Fibroblast of villous mesenchyme (primary cell): ENCODE measurements at regions not wholly inside any gene's neighbourhood (a gene's known extent, or its start where the extent isn't known, plus 50 kb on each side); places are given as distances from the start of the nearest gene placed in this dataset.

Experiments used
- DNase-seq: peaks from one replicate; pipeline ENCODE4 v3.0.0-alpha.2; 2010; ENCODE audit warnings: low read depth
- H3K4me3 ChIP-seq: 2 replicates; pipeline ENCODE4 v1.5.1; 2011; ENCODE audit warnings: low read depth, mild to moderate bottlenecking, low read length
- TF ChIP-seq, protein P1 (sequence below): IDR thresholded peaks from 2 replicates; pipeline ENCODE4 v1.5.1; 2012; ENCODE audit warnings: low read depth, mild to moderate bottlenecking, low read length; ENCODE audit not compliant: insufficient read depth

DNA sequence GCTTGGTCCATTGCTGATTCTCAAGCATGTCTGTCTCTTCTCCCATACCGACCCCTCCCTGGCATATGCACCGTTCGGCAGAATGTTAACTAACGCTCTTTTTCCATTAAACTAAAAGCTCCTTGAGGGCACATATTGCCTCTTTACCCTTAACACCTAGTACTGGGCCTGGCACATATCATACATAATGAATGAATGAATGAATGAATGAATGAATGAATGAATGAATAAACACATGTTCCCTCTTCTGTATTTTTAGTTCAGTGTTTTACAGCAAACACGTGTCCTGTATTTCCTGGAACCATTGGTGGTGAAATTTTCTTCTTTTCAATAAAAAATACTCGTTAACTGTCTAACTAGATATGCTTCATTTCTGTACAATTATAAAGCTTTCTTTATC is 174.4 kb upstream of the DTNBP1 start:
- H3K4me3 ChIP-seq = no peak overlapping the region
- DNase-seq = no peak
- TF ChIP-seq, protein P1, sequence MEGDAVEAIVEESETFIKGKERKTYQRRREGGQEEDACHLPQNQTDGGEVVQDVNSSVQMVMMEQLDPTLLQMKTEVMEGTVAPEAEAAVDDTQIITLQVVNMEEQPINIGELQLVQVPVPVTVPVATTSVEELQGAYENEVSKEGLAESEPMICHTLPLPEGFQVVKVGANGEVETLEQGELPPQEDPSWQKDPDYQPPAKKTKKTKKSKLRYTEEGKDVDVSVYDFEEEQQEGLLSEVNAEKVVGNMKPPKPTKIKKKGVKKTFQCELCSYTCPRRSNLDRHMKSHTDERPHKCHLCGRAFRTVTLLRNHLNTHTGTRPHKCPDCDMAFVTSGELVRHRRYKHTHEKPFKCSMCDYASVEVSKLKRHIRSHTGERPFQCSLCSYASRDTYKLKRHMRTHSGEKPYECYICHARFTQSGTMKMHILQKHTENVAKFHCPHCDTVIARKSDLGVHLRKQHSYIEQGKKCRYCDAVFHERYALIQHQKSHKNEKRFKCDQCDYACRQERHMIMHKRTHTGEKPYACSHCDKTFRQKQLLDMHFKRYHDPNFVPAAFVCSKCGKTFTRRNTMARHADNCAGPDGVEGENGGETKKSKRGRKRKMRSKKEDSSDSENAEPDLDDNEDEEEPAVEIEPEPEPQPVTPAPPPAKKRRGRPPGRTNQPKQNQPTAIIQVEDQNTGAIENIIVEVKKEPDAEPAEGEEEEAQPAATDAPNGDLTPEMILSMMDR = no peak

DNA sequence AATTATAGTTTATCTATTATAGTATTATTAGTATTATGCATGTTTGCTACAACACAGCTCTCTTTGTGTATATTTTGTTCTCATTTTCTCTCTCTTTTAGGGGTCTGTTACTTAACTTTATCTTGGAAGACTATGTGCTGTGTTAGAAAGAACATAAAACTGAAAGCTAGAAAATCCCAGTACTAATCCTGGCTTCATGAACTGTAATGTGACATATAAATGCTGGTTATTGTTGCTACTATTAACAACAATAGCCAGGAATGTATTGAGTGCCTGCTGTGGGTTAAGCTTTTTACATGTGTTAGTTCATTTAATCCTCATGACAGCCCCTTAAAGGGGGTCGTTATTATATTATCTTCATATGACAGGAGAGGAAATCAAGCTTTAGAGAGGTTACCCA is 170.0 kb upstream of the DTNBP1 start:
- H3K4me3 ChIP-seq = no peak overlapping the region
- TF ChIP-seq, protein P1 = no peak
- DNase-seq = no peak

DNA sequence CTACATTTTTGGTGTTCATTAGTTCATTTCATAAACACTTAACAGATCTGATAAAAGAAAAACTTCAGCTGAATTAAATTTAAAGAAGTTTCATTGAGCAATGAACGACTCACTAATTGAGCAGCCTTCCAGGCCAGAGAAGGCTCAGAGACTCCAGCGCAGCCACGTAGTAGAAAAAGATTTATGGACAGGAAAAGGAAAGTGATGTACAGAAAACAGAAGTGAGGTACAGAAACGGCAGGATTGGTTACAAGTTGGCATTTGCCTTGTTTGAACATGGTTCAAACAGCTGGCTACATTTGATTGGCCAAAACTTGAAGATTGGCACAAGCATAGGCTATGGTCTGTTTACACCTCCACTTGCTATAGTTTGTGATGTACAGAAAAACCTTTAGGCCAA is 166.3 kb upstream of the DTNBP1 start:
- TF ChIP-seq, protein P1 = no peak
- no peak for DNase-seq
- no peak overlapping the region for H3K4me3 ChIP-seq

GRCh38 chr6:15827496-15828255 is 164.8 kb upstream of the DTNBP1 start:
- DNase-seq = no peak
- TF ChIP-seq, protein P1 = no peak
- no peak overlapping the region for H3K4me3 ChIP-seq

DNA sequence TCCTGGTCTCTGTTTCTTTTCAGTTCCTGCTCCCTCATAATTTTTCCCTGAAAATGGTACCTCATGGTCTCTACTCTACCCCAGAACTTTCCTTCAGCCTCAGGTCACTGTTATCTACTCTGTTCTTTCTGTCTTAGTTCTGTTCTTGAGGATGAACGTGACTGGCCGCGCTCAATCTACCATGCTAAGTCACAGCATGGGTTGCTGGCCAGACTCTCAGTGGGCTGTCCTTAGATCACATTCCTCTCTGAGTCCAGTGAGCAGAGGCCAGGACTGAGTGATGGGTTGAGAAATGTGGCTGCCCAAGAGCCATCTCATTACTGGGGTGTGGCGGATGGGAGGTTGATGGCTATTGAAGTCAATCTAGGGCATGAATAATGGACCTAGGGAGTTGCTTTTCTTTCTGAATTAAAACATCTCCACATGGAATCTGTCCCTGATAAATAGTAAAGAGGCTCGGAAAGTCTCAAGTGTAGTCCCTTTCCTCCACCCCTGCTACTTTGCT is 164.0 kb upstream of the DTNBP1 start:
- TF ChIP-seq, protein P1 = no peak
- DNase-seq = no peak
- H3K4me3 ChIP-seq = no peak overlapping the region

DNA sequence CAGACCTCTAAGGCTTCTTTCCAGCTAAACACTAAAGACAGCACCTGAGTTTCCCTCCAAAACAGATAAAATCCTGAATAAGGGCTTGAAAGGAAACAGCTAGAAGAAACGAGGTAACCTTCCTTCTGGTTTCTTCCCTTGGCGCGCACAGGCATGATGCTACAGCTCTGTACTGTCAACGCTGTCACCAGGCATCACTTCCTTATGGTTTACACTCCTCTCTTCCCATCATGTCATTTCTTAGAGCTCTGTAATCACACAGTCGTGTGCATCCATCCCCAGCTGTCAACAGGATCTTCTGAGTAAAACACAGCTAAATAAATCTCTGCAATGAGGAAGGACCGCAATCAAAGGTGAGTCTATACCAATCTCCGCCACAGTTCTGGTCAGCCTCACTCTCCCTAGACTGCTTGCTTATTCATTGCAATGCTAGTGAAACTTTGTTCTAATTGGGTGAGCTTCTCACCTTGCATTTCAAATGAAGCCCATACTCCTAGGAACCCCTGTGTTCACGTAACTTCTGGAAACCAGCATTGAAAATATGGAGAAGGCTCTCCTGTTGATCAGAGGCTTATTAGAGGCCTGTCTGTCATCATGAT is 162.6 kb upstream of the DTNBP1 start:
- TF ChIP-seq, protein P1 = no peak
- no peak overlapping the region for H3K4me3 ChIP-seq
- no peak for DNase-seq

GRCh38 chr6:15824811-15825210 is 162.0 kb upstream of the DTNBP1 start:
- TF ChIP-seq, protein P1 = no peak
- no peak overlapping the region for H3K4me3 ChIP-seq
- no peak for DNase-seq
